BLaER1 treated with 17β-estradiol and CSF1 and Interleukin-3, amounts not matched to agents 10 nM and 100 nM (cell line): ENCODE measurements at regions not wholly inside any gene's neighbourhood (a gene's known extent, or its start where the extent isn't known, plus 50 kb on each side); places are given as distances from the start of the nearest gene placed in this dataset.

Source experiments
- H3K27ac ChIP-seq, 11 experiments: shearing (Covaris generic); formaldehyde crosslinking; 2 replicates each; pipeline ENCODE4 v1.8.1; 2022
- H3K27me3 ChIP-seq, 11 experiments: shearing (Covaris generic); formaldehyde crosslinking; 2 replicates each; pipeline ENCODE4 v1.8.1; 2022
- H3K36me3 ChIP-seq, 11 experiments: shearing (Covaris generic); formaldehyde crosslinking; 2 replicates each; pipeline ENCODE4 v1.8.1; 2022
- H3K4me1 ChIP-seq, 10 experiments: shearing (Covaris generic); formaldehyde crosslinking; 2 replicates each; pipeline ENCODE4 v1.8.1; 2022
- H3K4me2 ChIP-seq, 11 experiments: shearing (Covaris generic); formaldehyde crosslinking; 2 replicates each; pipeline ENCODE4 v1.8.1; 2022
- H3K4me3 ChIP-seq, 10 experiments: shearing (Covaris generic); formaldehyde crosslinking; 2 replicates each; pipeline ENCODE4 v1.8.1; 2022
- H3K9ac ChIP-seq, 11 experiments: shearing (Covaris generic); formaldehyde crosslinking; 2 replicates each; pipeline ENCODE4 v1.8.1; 2022
- H3K9me3 ChIP-seq, 11 experiments: shearing (Covaris generic); formaldehyde crosslinking; replicated peaks in 1 of 11; 2 replicates each; pipeline ENCODE4 v1.8.1; 2022
- H4K20me1 ChIP-seq, 11 experiments: shearing (Covaris generic); formaldehyde crosslinking; 2 replicates each; pipeline ENCODE4 v1.8.1; 2022
- Cebpa-rat ChIP-seq, 11 experiments: shearing (Covaris generic); IDR thresholded peaks; 2 replicates each; pipeline ENCODE4 v1.8.1; 2022

GRCh38 chr15:70414626-70415025 lies 316.9 kb upstream of the TLE3 start:
- H3K27me3 ChIP-seq, result no peaks in the 10 kb centered on the region
- no peak overlapping the region for H3K4me3 ChIP-seq
- no peak for TF ChIP-seq Cebpa-rat (IDR thresholded peaks at IDR 0.05)
- no peaks in the 10 kb centered on the region for H3K36me3 ChIP-seq
- no peak overlapping the region for H3K9ac ChIP-seq
- no peaks in the 10 kb centered on the region for H4K20me1 ChIP-seq
- H3K4me1 ChIP-seq, result peaks cover 0 to 6% (median 0%) of the 10 kb centered on the region in 10 experiments; a peak in 3 of 20 replicates
- H3K9me3 ChIP-seq, result no peaks in the 10 kb centered on the region
- 0 out of 22 replicates have a peak overlapping the region, but pooled peaks of 1 of the 11 experiments have one; percentile 3 for H3K4me2 ChIP-seq
- no peak overlapping the region for H3K27ac ChIP-seq

DNA sequence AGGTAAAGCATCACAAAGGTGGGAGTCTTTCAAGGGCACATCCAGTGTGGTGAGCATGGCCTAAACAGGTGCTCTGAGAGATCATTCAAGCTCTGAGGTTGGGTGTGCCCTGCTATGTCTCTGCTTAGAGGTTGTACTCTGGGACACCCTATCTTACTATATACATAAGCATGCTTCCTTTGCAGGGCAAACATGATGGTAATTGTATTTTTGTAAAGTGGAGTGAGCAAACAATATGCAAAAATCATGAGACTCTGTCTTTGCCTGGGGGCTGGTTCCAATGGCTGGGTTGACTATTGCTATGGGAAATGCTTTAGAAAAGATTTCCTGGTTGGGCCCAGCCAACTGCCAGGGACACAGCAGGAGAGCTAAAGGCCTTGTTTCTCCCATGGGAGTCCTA lies 315.1 kb upstream of the TLE3 start:
- no peak overlapping the region for H3K9ac ChIP-seq
- peaks cover 0 to 6% (median 0%) of the 10 kb centered on the region in 10 experiments; a peak in 3 of 20 replicates for H3K4me1 ChIP-seq
- no peaks in the 10 kb centered on the region for H3K27me3 ChIP-seq
- H3K9me3 ChIP-seq, result peaks cover 0 to 12% (median 8%) of the 10 kb centered on the region in 11 experiments; a peak in 11 of 22 replicates
- no peak overlapping the region for H3K4me3 ChIP-seq
- H3K4me2 ChIP-seq, result no peak overlapping the region
- H4K20me1 ChIP-seq, result no peaks in the 10 kb centered on the region
- no peak overlapping the region for H3K27ac ChIP-seq
- no peaks in the 10 kb centered on the region for H3K36me3 ChIP-seq
- TF ChIP-seq Cebpa-rat (IDR thresholded peaks at IDR 0.05), result no peak

GRCh38 chr15:70411143-70411863 lies 313.6 kb upstream of the TLE3 start:
- H3K4me2 ChIP-seq, result no peak overlapping the region
- H3K9ac ChIP-seq, result no peak overlapping the region
- no peak for TF ChIP-seq Cebpa-rat (IDR thresholded peaks at IDR 0.05)
- no peak overlapping the region for H3K27ac ChIP-seq
- H3K4me3 ChIP-seq, result no peak overlapping the region
- H4K20me1 ChIP-seq, result no peaks in the 10 kb centered on the region
- peaks cover 0 to 6% (median 0%) of the 10 kb centered on the region in 10 experiments; a peak in 3 of 20 replicates for H3K4me1 ChIP-seq
- H3K36me3 ChIP-seq, result no peaks in the 10 kb centered on the region
- H3K9me3 ChIP-seq, result peaks cover 0 to 16% (median 9%) of the 10 kb centered on the region in 11 experiments; a peak in 11 of 22 replicates
- H3K27me3 ChIP-seq, result no peaks in the 10 kb centered on the region

DNA sequence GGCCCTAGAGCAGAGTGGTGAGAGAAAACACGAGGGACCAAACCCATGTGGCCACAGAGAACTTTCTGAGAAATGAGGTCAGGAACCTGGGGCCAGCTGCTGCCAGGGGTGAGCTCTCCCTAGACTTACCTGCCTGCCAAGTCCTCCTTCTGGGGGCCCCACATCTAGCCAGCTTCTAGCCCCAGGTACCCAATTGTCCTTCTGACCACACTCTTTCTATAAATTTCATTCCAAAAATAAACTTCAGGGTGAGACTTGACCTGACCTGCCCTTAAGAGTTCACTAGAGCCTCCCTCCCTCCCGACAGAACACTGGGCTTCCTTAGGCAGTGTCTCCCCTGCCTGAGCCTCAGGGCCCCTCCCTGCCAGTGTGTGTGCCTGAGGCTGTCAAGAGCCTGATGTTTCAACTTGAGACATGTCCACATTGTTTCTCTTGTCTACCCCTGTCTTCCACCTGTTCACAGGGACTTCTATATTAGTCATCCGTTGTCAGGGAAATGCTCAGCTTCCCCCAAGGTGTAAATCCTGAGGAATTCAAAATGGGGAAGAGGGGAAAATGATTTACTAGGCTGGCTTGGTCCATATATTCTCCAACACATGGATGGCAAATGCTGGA lies 312.8 kb upstream of the TLE3 start:
- no peaks in the 10 kb centered on the region for H3K27me3 ChIP-seq
- H3K27ac ChIP-seq, result no peak overlapping the region
- H3K9ac ChIP-seq, result no peak overlapping the region
- no peak overlapping the region for H3K4me3 ChIP-seq
- no peak for TF ChIP-seq Cebpa-rat (IDR thresholded peaks at IDR 0.05)
- H3K36me3 ChIP-seq, result no peaks in the 10 kb centered on the region
- no peaks in the 10 kb centered on the region for H4K20me1 ChIP-seq
- H3K4me1 ChIP-seq, result peaks cover 0 to 6% (median 0%) of the 10 kb centered on the region in 10 experiments; a peak in 3 of 20 replicates
- H3K4me2 ChIP-seq, result no peak overlapping the region
- H3K9me3 ChIP-seq, result peaks cover 0 to 23% (median 11%) of the 10 kb centered on the region in 11 experiments; a peak in 11 of 22 replicates

DNA sequence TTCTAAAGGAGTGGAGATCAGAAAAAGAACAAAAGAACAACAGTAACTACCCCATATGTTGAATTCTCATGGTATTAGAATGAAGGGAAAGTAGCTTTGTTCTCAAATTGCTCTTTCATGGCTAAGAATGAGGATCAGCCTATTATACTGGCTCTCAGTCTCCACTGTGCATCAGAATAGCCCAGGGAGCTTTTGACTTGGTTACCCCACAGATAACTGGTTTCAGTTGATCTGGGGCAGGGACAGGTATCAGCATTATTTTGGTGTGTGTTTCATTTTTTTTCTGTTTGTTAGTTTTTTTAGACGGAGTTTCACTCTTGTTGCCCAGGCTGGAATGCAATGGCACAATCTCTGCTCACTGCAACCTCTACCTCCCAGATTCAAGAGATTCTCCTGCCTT lies 311.7 kb upstream of the TLE3 start:
- H3K9me3 ChIP-seq, result peaks cover 0 to 24% (median 11%) of the 10 kb centered on the region in 11 experiments; a peak in 11 of 22 replicates
- peaks cover 0 to under 1% (median 0%) of the 10 kb centered on the region in 10 experiments; a peak in 1 of 20 replicates for H3K4me1 ChIP-seq
- no peak overlapping the region for H3K9ac ChIP-seq
- no peak overlapping the region for H3K27ac ChIP-seq
- H4K20me1 ChIP-seq, result no peaks in the 10 kb centered on the region
- TF ChIP-seq Cebpa-rat (IDR thresholded peaks at IDR 0.05), result no peak
- H3K4me3 ChIP-seq, result no peak overlapping the region
- H3K27me3 ChIP-seq, result no peaks in the 10 kb centered on the region
- H3K4me2 ChIP-seq, result no peak overlapping the region
- H3K36me3 ChIP-seq, result no peaks in the 10 kb centered on the region

DNA sequence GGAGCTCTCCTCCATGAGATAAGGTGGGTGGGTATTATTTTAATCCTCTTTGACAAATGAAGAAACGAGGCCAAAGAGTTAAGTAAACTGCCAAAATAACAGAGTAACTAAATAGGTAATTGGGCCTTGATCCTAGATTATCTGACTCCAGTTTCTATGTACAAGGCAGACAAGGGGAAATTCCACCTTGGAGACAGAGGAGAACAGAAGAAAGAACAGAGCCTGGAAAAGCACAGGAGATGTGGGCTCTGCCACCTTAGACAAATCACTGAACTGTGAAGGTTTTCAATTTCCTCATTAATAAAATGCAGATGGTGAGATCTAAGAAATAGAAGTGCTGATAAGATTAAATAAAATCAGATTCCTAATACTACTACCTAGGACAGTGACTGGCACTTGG lies 310.2 kb upstream of the TLE3 start:
- no peak overlapping the region for H3K27ac ChIP-seq
- no peak overlapping the region for H3K9ac ChIP-seq
- no peak overlapping the region for H3K4me3 ChIP-seq
- peaks cover 0 to 24% (median 11%) of the 10 kb centered on the region in 11 experiments; a peak in 11 of 22 replicates for H3K9me3 ChIP-seq
- TF ChIP-seq Cebpa-rat (IDR thresholded peaks at IDR 0.05), result no peak
- H4K20me1 ChIP-seq, result no peaks in the 10 kb centered on the region
- H3K4me1 ChIP-seq, result no peaks in the 10 kb centered on the region
- no peaks in the 10 kb centered on the region for H3K36me3 ChIP-seq
- no peak overlapping the region for H3K4me2 ChIP-seq
- H3K27me3 ChIP-seq, result no peaks in the 10 kb centered on the region

GRCh38 chr15:70407336-70407670 lies 309.6 kb upstream of the TLE3 start:
- Histone ChIP-seq H3K27ac (no peak overlapping the region), H3K9ac (no peak overlapping the region), H3K27me3 (no peaks in the 10 kb centered on the region; a peak in 1 of 22 replicates), H3K36me3 (no peaks in the 10 kb centered on the region), H3K4me3 (no peak overlapping the region), H3K4me1 (no peaks in the 10 kb centered on the region), H4K20me1 (no peaks in the 10 kb centered on the region), H3K9me3 (peaks cover 0 to 24% (median 11%) of the 10 kb centered on the region in 11 experiments; a peak in 11 of 22 replicates), H3K4me2 (no peak overlapping the region)
- no peak for TF ChIP-seq Cebpa-rat (IDR thresholded peaks at IDR 0.05)

DNA sequence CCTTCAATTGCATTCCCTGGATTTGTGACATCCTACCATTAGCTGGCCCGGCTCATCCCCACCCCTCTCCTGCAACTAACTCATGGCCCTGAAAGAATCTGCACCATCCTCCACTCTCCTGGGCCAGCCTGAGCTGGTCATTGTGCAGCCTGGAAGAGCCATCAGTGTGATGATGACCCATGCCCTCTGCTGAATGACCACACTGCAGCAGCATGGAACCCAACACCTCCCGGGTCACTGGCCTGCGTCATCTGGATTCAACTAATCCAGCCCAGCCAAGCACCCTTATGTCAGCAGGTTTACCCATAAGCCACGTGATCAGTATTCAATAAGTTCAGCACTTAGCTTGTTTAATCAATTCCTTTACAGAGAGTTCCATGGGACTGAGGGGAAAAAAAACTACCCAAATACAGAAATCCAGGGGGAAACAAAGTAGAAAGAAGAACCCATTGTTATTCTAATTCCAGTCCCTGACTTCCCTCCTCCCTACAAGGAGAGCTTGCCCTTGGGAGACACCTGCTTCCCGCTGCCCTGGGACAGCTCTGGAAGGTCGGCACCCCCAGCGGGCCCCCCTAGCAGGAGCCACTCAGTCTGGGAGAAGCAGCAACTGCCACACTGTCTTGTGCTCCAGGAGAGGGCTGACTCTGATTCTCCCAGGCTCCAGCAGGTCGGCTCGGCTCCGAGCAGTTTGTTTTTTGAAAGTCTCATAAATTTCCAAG lies 309.1 kb upstream of the TLE3 start:
- Histone ChIP-seq H3K4me3 (no peak overlapping the region), H4K20me1 (no peaks in the 10 kb centered on the region), H3K9ac (no peak overlapping the region), H3K9me3 (peaks cover 0 to 24% (median 11%) of the 10 kb centered on the region in 11 experiments; a peak in 11 of 22 replicates), H3K36me3 (no peaks in the 10 kb centered on the region), H3K27me3 (no peaks in the 10 kb centered on the region; a peak in 1 of 22 replicates), H3K27ac (no peak overlapping the region), H3K4me2 (no peak overlapping the region), H3K4me1 (no peaks in the 10 kb centered on the region)
- TF ChIP-seq Cebpa-rat (IDR thresholded peaks at IDR 0.05), result no peak

DNA sequence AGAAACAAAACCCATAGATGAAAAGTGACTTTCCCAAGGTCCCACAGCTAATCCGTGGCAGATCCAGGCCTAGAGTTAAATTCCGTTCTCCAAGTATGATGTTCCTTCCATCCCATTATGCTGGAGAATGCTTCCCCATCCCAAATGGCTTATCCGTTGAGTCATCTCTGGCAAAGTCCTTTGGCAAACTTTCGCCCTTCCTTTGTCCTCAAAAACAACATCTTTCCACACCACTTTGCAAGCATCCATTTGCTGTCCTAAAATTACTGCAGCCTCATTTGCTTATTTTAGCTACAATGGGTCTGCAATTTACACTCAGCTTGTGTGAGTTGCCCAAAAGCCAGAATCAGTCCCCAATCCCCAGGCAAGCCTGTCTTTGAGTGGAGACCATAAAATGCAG lies 304.0 kb upstream of the TLE3 start:
- no peaks in the 10 kb centered on the region for H3K4me1 ChIP-seq
- H3K4me3 ChIP-seq, result no peak overlapping the region
- H3K9ac ChIP-seq, result no peak overlapping the region

More for the DNA sequence above, 304.0 kb upstream of the TLE3 start:
- no peaks in the 10 kb centered on the region for H4K20me1 ChIP-seq
- H3K4me2 ChIP-seq, result no peak overlapping the region
- peaks cover 0 to 10% (median 0%) of the 10 kb centered on the region in 11 experiments; a peak in 6 of 22 replicates for H3K9me3 ChIP-seq
- H3K27ac ChIP-seq, result no peak overlapping the region
- H3K27me3 ChIP-seq, result no peaks in the 10 kb centered on the region; a peak in 1 of 22 replicates
- TF ChIP-seq Cebpa-rat (IDR thresholded peaks at IDR 0.05), result no peak
- H3K36me3 ChIP-seq, result no peaks in the 10 kb centered on the region
